Left colon (tissue), 2 donors: ENCODE measurements at regions not wholly inside any gene's neighbourhood (a gene's known extent, or its start where the extent isn't known, plus 50 kb on each side); places are given as distances from the start of the nearest gene placed in this dataset.

ENCODE experiments used
- ATAC-seq: fragments of 200-7000 bp; cut with Tn5 transposase; one replicate; pipeline ENCODE4 v1.9.1; 2020; ENCODE audit warnings: mild to moderate bottlenecking, moderate library complexity
- DNase-seq, 2 donors: peaks; one replicate each; pipeline ENCODE4 v3.0.0-alpha.2; 2020
- intact Hi-C, 2 donors: fragments of 100-400 bp; cut with DNase I in 1 of 2; cut with micrococcal nuclease in 1 of 2; formaldehyde crosslinking; loops; one replicate each; pipeline versions ENCODE4 v1.11.2 to v1.14.0; 2022; cut with DNase I, micrococcal nuclease
- donor health status: DM: no; HTN: no; CAD: no.
- donor health status: DM: yes; HTN: yes; CAD: no.

- ATAC-seq: no peak
- intact Hi-C loops: no loop called here
- DNase-seq: no peak
Measured at GRCh38 chr7:113825832-113826231, 93.0 kb downstream of the PPP1R3A start.

DNA sequence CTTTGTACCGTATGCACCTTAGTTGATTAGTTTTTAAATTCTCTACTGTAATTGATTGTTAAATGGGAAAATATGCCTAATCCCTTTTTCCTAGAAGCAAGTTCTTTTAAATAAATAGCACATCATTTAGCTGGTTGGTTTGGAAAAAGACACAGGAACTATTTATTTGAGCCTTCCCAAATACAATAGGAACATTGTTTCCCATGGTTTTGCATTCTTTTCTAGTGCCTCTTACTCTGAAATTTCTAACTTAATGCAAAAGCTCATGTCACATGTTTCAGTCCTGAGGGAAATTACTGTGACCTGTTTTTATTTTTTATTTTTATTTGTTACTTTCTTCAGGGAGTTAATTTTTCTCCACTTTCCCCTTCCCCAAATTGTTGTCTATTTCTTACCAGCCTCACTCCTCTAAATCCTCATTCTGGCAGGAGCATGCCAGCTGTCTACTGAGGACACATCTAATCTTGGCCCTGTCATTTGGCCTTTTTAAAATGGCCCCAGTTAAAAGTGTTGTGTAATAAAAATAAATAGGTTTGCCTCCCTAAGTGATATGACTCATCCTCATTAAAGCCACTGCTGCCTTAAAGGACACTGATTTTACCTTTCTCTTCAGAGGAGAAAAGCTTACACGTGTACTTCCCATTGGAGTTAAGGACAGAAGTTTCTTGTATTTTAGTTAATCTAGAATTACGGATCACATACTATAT lies 94.5 kb downstream of the PPP1R3A start:
- DNase-seq (no peak), ATAC-seq (no peak)
- intact Hi-C loops: no loop called here

DNA sequence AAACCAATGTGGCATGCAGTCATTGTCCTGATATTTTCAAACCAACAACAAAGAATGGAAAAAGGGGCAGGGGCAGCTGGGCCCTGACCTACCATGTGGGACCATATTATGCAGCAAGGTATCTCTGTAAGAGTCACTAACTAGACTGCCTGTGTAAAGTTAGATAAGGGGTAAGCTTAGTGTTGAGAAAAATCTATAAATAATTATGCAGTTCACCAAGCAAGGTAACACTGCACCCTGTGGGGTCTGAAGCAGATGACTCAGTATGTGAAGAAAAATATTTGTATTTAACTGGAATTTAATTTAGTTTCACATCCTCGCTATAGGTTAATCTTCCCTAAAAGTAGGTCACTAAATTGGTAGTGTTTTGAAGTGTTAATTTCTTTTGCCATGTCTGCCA lies 99.3 kb downstream of the PPP1R3A start:
- no peak for DNase-seq
- intact Hi-C loops: no loop called here
- no peak for ATAC-seq

DNA sequence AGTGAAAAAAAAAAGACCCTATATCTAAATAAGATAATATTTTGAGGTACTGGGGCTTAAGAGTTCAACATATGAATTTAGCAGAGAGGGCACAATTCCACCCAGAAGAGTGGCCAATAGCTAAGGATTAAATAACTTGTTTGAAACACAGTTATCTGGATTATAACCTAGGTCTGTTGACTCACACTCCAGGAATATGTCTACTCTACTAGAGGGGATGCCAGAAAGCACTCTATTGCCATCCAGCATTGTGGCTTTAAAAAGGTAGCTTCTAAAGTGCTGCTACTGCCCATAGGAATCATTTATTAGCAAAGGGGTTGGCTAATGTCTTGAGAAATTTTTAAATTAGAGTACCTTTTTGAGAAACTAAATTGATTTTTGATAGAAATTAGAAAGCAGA lies 102.2 kb downstream of the PPP1R3A start:
- ATAC-seq (no peak), DNase-seq (no peak)
- intact Hi-C loops: no loop called here

- no peak for ATAC-seq
- intact Hi-C loops: no loop called here
Measured at GRCh38 chr7:113813471-113813870, 105.3 kb downstream of the PPP1R3A start.

DNA sequence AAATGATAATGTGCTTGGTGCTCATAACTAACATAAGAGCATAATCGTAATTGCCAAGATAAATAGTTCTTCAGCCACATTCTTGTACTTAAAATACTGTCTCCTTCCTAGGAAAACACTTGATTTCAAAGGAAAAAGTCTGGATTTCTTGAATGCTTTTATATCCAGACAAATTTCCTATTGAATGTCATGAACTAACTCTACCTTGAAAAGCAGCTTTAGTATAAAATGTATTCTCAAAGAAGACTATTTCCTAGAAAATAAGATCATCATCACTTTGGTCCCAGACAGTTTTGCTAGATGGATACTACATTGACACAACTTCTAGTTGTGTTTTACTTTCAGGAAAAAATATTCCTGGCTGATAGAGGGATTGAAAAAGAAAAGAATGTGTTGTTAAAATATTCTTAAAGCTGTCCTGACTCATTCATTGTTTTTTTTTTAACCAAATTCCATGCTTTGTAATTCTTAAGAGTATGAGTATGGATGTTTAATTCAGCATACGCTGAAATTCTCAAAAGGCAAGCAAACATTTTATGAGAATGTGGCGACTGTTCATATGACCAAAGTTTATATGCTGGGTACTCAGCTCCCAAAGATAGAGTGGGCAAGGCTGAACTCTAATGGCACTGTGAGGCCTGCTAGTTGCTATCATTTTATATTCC lies 106.1 kb downstream of the PPP1R3A start:
- DNase-seq (no peak), ATAC-seq (no peak)
- intact Hi-C loops: no loop called here

More at GRCh38 chr7:113813471-113813870, 105.3 kb downstream of the PPP1R3A start:
- no peak for DNase-seq

DNA sequence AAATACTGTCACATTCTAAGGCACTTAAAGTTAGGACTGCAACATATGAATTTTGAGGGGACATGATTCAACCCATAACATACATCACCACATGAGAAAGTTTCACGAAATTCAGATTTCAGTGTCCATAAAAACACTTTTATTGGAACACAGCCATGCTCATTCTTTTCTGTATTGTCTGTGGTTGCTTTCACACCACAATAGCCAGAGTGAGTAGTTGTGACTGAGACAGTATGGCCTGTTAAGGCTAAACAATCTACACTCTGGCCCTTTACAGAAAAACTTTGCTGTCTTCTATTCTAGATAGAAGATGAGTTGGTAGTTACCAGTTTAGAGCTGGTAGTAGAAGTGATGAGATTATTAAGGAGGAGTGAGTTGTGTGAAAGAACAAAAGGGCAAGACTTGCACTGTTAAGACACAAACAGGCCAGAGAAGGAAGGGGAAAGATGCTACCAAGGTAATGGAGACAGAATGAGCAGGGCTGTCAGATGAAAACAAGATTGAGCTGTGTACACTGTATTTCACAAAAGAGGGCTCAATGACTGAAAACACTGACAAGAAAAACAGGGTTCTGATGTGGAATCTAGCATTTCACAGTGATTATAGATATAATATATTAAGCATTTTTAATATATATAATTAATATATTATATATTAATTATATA lies 108.6 kb downstream of the PPP1R3A start:
- ATAC-seq (no peak), DNase-seq (no peak)
- intact Hi-C loops: no loop called here

GRCh38 chr7:113809581-113809980 lies 109.2 kb downstream of the PPP1R3A start:
- intact Hi-C loops: no loop called here
- ATAC-seq (no peak), DNase-seq (no peak)

DNA sequence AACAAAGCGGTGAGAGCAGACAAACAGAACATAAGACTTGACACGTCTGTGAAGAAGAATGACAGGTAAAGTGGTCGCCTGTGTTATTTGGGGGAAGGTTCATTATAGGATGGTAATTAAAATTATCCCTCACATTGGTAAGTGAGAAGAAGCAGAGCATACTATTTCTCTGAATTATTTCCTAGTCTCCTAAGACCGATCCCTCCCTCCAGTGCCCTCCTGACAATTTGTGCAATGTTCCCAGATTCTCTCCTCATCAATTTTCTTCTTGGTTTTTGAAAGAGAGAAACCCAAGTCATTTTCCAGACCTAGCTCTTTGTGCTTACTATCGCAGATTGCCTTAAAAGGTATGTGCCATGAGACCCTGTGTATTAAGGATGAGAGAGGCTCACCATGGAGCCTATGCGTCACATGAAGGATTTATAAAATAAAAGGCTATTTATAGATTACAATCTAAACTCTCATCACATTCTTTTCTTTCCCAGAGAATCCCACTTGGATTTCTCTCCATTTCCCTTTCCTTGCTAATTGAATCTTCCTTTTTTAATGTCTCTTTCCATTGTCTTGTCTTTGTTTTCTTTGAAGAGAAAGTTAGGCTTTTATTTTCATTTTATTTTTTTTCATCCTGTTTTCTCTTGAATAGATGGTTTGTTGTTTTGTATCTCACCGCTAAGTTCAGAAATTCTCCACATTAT lies 112.0 kb downstream of the PPP1R3A start:
- ATAC-seq (no peak), DNase-seq (no peak)
- intact Hi-C loops: no loop called here

- DNase-seq (no peak), ATAC-seq (no peak)
- intact Hi-C loops: no loop called here
Measured at GRCh38 chr7:113805976-113806375, 112.8 kb downstream of the PPP1R3A start.

DNA sequence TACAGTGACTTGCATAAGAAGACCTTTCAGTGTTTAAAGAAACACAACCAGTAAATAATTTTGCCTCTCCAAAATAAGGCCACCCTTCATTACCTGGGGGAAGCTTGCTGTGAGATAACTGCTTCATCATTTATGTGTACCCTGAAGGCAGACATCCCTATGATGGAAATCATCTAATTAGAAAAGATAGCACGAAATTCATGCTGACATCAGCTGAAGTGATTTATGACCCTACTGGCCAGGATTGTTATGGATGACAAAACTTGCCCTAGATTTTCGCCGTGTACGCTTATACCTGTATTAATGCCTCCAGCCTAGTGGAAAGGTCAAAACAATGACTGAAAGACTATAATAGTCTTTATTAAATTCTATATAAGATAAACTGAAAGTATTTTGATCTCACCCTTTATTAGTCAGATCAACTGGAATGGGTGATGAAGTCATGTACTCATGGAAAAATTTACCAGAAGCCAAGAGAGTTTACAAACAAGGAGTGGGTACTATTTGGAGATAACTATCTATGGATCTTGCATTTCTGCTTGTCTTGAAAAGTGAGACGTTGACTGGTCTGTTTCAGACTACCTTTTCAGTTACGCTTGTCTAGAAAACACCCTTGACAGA lies 114.2 kb downstream of the PPP1R3A start:
- DNase-seq (no peak), ATAC-seq (no peak)
- intact Hi-C loops: no loop called here

GRCh38 chr7:113801751-113802150 lies 117.1 kb downstream of the PPP1R3A start:
- no peak for DNase-seq
- intact Hi-C loops: no loop called here
- no peak for ATAC-seq

DNA sequence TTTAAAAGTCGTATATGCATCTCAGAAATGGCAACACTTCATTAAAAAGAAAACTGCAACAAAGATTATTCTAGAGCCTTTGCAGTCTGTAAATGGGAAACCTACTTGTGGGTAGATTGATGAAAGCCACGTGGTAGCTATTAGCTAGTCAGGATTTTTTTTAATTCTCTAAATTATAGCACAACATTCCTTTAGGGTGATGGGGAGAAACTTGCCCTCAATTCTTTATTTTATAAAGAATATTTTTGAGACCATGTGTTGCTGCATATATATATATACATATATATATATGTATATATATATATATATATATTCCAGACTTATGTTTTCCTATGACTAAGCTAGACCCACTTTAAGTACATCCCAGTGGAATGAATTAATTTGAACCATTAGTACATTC lies 118.0 kb downstream of the PPP1R3A start:
- ATAC-seq (no peak), DNase-seq (no peak)
- intact Hi-C loops: no loop called here

GRCh38 chr7:113799896-113800295 lies 118.9 kb downstream of the PPP1R3A start:
- ATAC-seq: no peak

DNA sequence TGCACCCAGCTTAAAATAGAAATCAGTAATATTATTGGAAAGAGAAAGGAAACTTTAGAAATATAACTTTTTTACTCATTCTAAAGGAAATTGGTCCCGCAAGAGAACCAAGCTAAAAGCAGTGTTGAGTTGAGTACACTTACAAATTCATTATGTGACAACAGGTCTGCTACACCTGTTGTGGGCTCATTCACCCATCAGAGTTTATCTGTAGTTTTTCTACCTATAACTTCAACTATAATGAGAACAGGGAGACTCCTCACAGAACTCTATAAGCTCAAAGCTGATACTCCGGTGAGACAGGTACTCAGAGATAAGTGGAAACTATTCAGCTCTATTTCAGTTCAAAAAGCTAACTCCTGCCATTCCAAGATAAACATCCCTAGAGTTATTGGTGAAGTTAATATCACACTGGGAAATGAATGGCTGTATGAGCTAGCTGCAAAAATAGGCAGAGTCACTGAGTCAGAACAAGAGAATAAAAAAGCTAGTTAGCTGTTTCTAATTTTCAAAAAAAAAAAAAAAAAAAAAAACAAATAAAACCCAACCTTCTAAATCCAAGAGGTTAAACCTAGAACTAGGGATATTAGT lies 121.3 kb downstream of the PPP1R3A start:
- intact Hi-C loops: no loop called here
- ATAC-seq (no peak), DNase-seq (no peak)

More at GRCh38 chr7:113799896-113800295, 118.9 kb downstream of the PPP1R3A start:
- DNase-seq: no peak
- intact Hi-C loops: no loop called here

- DNase-seq (no peak), ATAC-seq (no peak)
- intact Hi-C loops: no loop called here
Measured at GRCh38 chr7:113796557-113796956, 122.3 kb downstream of the PPP1R3A start.

GRCh38 chr7:113794573-113794972 lies 124.2 kb downstream of the PPP1R3A start:
- ATAC-seq (no peak), DNase-seq (no peak)
- intact Hi-C loops: no loop called here

- intact Hi-C loops: no loop called here
- DNase-seq (no peak), ATAC-seq (no peak)
Measured at GRCh38 chr7:113793171-113793570, 125.6 kb downstream of the PPP1R3A start.

DNA sequence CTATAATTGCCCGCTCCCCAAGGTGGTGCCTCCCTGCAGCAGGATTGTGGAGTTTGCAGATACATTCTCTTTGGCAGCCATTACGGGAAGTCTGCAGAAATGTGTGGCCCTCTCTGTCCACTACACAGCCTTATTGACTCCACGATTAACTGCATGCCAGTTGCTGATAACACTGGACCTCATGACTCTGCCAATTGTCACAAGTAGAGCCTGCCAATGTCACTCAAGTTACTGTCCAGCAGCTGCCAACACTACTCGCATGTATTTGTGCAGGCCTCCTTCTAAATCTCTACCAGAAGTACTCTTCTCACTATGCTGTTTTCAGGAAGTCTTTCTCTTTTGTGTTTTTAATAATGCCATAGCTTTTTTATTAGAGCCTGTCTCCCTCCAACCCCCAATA lies 128.8 kb downstream of the PPP1R3A start:
- intact Hi-C loops: no loop called here
- no peak for DNase-seq
- no peak for ATAC-seq
